ENCODE measurements at regions not wholly inside any gene's neighbourhood (a gene's known extent, or its start where the extent isn't known, plus 50 kb on each side); places are given as distances from the start of the nearest gene placed in this dataset.

DNA sequence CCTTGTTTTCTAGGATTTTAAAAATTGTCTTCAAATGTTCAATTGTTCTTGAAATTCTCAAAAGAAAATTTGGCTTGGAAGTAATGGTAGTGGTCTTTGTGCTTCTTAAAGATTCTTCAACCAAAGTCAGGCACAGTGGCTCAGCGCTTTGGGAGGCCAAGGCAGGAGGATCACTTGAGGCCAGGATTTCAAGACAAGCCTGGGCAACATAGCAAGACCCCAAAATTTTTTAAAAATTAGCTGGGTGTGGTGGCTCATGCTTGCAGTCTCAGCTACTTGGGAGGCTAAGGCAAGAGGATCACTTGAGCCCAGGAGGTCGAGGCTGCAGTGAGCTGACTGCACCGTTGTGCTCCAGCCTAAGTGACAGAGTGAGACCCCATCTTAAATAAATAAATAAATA lies 153.5 kb upstream of the ZNF507 start:
- TF ChIP-seq, protein P1, sequence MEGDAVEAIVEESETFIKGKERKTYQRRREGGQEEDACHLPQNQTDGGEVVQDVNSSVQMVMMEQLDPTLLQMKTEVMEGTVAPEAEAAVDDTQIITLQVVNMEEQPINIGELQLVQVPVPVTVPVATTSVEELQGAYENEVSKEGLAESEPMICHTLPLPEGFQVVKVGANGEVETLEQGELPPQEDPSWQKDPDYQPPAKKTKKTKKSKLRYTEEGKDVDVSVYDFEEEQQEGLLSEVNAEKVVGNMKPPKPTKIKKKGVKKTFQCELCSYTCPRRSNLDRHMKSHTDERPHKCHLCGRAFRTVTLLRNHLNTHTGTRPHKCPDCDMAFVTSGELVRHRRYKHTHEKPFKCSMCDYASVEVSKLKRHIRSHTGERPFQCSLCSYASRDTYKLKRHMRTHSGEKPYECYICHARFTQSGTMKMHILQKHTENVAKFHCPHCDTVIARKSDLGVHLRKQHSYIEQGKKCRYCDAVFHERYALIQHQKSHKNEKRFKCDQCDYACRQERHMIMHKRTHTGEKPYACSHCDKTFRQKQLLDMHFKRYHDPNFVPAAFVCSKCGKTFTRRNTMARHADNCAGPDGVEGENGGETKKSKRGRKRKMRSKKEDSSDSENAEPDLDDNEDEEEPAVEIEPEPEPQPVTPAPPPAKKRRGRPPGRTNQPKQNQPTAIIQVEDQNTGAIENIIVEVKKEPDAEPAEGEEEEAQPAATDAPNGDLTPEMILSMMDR (IDR thresholded peaks at IDR 0.05; ENCODE audit: insufficient read depth, missing control alignments): no peak
- FAIRE-seq (no peak), DNase-seq (ENCODE audit: insufficient read length, low spot score) (no peak)

DNA sequence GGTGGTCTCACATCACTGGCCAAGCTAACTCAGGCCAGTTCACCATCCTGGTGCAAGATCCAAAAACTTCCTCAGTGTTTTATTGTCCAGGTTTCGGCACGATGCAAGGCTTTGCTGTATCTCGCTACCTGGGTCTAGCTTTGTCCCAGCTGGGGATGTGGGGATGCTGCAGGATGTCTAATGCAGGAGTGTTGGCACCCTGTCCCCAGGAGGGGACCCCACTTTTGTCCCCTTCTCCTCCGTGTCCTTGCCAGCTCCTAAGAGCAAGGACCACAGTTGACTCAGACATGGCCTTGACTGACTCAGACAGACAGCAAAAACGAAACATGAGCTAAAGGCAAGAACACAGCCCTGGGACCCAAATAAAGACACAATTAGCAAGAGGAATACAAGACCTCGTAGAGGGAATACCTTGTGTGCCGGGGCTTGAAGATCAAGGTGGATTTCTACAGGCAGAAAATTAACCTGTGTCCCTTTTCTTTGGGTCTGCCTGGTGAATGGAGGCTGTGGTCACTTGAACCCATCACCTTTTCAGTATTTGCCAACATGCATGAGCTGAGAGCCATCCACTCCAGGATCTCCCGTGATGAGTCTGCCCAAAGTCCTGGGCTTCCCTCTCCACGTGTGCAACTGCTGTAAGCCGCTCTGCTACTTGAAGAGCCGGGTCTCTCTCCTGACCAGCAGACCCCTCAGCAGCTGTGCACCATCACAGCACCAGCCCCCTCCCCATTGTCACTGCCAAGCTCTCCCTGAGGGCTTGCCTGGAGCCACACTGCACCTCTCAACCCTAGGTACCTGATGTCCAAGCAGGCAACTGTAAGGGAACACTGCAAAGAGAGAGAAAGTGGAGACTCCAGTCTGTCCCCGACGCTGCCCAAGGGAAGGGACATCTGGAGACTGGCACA lies 149.5 kb upstream of the ZNF507 start:
- FAIRE-seq (no peak), DNase-seq (ENCODE audit: insufficient read length, low spot score) (no peak)
- TF ChIP-seq, protein P1 (IDR thresholded peaks at IDR 0.05; ENCODE audit: insufficient read depth, missing control alignments): no peak

DNA sequence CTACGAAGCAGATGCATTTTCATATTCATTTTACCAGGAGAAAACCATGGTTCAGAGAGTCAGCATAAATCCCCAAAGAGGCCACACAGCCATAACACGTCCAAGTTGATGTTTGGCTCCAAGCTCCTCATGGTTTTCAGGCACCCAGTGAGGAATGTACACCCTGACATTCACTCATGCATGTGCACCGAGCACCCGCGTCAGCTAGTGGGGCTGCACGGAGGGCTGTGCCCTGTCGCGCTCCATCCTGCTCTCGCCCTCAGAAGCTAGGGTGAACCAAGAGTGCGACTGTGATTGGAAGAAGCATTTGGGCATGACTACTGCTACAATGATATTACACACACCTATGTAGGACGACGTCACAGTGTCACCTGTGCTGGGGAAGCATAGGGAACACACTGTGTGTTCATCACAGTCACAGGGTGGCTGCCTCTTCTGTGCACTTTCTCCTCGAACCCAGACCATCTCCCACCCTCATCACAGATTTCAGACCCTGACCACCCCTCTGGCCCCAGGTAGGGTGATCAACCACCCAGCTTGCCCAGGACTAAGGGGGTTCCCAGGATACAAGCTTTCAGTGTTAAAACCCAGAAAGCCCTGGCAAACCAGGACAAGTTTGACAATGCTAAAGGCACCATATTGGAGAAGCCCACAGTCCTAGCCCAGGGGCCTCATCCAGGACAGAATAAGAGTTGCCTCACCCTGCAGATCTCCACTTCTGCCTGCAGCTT lies 148.6 kb upstream of the ZNF507 start:
- no peak for FAIRE-seq
- TF ChIP-seq, protein P1 (IDR thresholded peaks at IDR 0.05; ENCODE audit: insufficient read depth, missing control alignments): no peak
- no peak for DNase-seq (ENCODE audit: insufficient read length, low spot score)

DNA sequence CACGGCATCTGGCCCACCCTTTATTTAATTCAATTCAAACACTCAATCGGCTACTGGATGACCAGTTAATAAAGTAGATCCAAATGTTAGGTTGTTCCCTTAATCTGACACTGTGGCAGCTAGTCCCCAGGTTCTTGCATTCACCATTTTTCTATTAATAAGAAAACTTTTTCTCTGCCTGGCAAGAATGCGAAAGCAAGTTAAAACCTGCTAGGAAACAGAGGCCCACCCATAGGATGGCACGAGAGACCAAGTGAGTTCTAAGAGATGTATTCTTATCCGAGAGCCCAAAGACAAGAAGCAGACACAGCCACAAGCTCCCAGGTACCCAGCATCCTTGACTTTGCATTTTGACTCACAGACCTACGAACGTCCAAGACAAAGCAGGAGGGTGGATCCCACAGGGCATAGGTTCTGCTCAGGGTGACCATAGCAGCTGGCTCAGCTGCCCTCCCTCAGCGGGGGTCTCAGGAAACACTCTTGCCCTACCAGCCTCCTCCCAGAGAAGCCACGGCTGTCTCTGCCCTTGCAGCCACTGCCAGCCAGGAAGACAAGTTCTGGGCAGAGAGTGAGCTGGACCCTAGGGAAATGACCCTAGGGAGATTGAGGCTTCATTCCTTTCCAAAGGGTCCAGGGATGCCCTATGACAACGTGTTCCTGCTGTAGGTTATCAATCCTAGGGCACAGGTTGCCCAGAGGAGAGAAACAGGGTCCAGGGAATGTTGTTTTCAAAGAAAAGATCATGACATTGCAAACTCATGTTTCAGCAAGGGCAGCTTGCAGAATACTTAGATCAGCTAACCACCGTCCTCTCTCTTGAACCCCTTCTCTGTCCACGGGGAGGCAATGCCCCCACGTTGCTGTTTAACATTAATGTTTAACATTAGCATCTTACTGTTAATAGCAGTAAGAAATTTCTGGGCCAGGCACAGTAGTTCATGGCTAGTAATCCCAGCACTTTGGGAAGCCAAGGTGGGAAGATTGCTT lies 147.2 kb upstream of the ZNF507 start:
- DNase-seq (ENCODE audit: insufficient read length, low spot score): no peak
- no peak for FAIRE-seq

DNA sequence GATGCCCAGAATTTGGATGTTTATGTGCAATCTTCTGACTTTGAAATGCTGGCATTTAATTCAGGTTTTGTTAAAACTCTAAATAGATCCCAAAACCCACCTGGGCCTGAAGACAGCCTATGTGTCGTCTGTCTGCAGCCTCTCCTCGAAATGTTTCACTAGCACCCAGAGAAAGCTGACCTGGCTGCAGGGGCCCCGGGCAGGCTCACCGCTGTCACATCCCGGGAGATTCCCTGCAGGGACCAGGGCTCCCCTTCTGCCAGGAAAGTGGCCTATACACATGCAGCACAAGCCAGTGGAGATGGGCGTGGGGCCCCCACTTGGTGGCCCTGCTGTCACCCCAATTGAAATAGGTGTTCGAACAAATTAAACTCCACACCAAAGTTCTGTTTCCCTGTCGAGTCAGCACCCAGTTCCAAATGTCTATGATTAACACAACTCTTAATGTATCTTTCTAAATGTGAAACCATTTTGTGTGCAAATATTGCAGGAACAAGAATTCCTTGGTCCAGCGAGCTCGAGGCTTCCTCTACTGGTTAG lies 145.8 kb upstream of the ZNF507 start:
- FAIRE-seq: no peak

More for the DNA sequence above, 147.2 kb upstream of the ZNF507 start:
- TF ChIP-seq, protein P1 (IDR thresholded peaks at IDR 0.05; ENCODE audit: insufficient read depth, missing control alignments): no peak

More for the DNA sequence above, 145.8 kb upstream of the ZNF507 start:
- no peak for DNase-seq (ENCODE audit: insufficient read length, low spot score)
- TF ChIP-seq, protein P1 (IDR thresholded peaks at IDR 0.05; ENCODE audit: insufficient read depth, missing control alignments): no peak
